Lower leg skin (tissue), 4 donors: ENCODE measurements at regions not wholly inside any gene's neighbourhood (a gene's known extent, or its start where the extent isn't known, plus 50 kb on each side); places are given as distances from the start of the nearest gene placed in this dataset.
"Not testable (repeated sequence)": the region's sequence is repeated elsewhere in the genome, so short reads cannot be mapped to it uniquely, and the experiment has no call there.

Experiments
- DNase-seq, 2 donors: peaks; one replicate each; pipeline ENCODE4 v3.0.0-alpha.2; 2019; ENCODE audit warnings: low spot score in 2 of 2
- H3K4me3 ChIP-seq: fragments of 200-600 bp; sonication (generic); 2 replicates; pipeline ENCODE4 v1.5.1; 2017; ENCODE audit warnings: mild to moderate bottlenecking, low read depth; ENCODE audit not compliant: poor library complexity, severe bottlenecking
- POLR2A ChIP-seq, 2 donors: fragments of 450-650 bp; IDR thresholded peaks; one replicate each; pipeline ENCODE4 v1.6.1; 2016 to 2017; ENCODE audit warnings: antibody characterized with exemption in 2 of 2, mild to moderate bottlenecking in 1 of 2, moderate library complexity in 1 of 2
- WGBS, 2 donors: methylation state at CpG; one replicate each; pipeline ENCODE4 v1.1.5; 2018; 5-methylcytosine and 5-hydroxymethylcytosine counted together
- intact Hi-C: fragments of 100-400 bp; cut with DNase I; formaldehyde crosslinking; loops from one replicate; pipeline ENCODE4 v1.15.0; 2023; ENCODE audit warnings: low total_unique reads
- TF ChIP-seq, protein P1 (sequence below), 3 donors: fragments of 450-650 bp; IDR thresholded peaks; one replicate each; pipeline ENCODE4 v1.5.1; 2016; ENCODE audit warnings: antibody characterized with exemption in 3 of 3, mild to moderate bottlenecking in 3 of 3, moderate library complexity in 2 of 3

DNA sequence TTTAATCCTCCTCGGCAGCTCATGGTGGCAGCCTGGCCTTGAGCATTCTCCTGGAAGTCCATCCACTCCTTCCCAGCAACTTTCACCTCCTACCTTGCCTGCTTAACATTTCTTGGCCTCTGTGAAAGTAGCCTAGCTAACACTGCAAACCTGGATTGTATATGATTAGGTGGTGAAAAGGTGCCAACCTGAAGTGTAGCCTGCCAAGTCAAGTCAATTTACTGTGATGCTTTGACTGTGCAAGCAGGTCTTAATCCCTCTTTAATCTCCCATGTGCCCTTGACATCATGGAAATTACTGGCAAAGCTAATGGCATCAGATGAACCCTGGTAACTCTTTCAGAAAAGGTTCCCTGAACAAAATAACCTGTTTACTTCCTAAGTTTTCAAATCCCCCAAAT lies 169.7 kb upstream of the NR2F2 start:
- no peak for DNase-seq
- TF ChIP-seq, protein P1, sequence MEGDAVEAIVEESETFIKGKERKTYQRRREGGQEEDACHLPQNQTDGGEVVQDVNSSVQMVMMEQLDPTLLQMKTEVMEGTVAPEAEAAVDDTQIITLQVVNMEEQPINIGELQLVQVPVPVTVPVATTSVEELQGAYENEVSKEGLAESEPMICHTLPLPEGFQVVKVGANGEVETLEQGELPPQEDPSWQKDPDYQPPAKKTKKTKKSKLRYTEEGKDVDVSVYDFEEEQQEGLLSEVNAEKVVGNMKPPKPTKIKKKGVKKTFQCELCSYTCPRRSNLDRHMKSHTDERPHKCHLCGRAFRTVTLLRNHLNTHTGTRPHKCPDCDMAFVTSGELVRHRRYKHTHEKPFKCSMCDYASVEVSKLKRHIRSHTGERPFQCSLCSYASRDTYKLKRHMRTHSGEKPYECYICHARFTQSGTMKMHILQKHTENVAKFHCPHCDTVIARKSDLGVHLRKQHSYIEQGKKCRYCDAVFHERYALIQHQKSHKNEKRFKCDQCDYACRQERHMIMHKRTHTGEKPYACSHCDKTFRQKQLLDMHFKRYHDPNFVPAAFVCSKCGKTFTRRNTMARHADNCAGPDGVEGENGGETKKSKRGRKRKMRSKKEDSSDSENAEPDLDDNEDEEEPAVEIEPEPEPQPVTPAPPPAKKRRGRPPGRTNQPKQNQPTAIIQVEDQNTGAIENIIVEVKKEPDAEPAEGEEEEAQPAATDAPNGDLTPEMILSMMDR (IDR thresholded peaks at IDR 0.05): no peak
- TF ChIP-seq POLR2A (IDR thresholded peaks at IDR 0.05): no peak
- intact Hi-C loops: no loop called here
- H3K4me3 ChIP-seq: no peak overlapping the region
- 16 to 37% methylated on average over 1 of the region's 1 CpG for WGBS, 2 donors

DNA sequence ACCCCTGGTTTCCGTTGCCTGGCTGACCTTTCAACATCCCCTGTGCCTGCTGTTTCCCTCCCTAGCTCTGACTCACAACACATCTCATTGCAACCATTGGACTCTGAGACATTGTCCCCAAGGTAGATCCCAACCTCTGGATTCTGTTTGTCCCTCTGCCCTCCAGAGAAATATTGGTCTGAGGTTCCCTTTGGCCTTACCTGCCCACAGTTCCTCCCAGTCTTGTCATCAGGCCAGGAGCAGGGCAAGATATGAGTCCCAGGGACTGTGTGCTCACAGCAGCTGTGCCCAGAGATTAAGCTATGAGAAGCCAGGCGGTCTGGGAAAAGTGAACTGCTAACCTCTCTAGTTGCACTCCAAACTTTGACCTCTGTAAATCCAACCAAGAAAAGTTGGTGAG lies 168.2 kb upstream of the NR2F2 start:
- intact Hi-C loops: no loop called here
- no peak for DNase-seq
- WGBS, 2 donors: 71 to 82% methylated on average over 2 of the region's 2 CpGs
- H3K4me3 ChIP-seq: no peak overlapping the region
- no peak for TF ChIP-seq POLR2A (IDR thresholded peaks at IDR 0.05)
- TF ChIP-seq, protein P1 (IDR thresholded peaks at IDR 0.05): no peak

DNA sequence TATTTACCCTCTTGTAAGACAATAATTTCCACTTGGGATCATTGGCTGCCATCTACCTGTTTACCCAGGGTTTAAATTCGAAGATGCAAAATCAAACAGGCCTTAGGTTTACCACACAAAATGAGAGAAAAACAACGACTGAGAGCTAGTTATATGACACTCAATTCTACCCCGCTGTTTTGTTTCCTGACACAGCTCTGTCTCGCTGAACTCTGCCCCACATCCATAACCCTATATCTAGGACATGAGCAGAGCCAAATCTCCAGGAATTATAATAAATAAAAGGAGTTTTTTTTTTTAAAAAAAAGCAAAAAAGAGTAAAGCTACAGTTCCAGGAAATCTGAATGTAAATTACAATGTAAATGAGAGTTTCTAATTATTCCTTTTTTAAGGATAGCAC lies 165.4 kb upstream of the NR2F2 start:
- intact Hi-C loops: no loop called here
- 81 to 85% methylated on average over 4 of the region's 4 CpGs for WGBS, 2 donors
- DNase-seq: no peak
- H3K4me3 ChIP-seq: no peak overlapping the region
- TF ChIP-seq, protein P1 (IDR thresholded peaks at IDR 0.05): no peak
- no peak for TF ChIP-seq POLR2A (IDR thresholded peaks at IDR 0.05)

DNA sequence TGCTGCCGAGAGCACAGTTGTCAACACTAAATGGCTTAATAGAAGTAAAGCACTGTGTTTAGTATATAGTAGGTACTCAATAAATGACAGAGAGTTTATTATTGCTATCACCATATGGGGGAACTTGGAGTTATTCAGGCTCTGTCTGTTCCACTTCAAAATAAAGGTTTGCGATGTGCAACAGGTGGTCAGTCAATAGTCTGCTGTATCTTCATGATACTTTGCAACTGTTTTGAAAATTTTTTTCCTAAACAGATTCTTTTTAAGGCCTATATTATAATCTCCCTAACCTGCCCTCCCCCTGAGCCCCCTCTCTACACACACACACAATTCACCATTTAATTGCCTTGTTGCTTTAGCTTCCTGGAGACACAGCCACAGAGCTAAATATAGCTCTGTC lies 164.7 kb upstream of the NR2F2 start:
- no peak overlapping the region for H3K4me3 ChIP-seq
- 89 to 95% methylated on average over 2 of the region's 2 CpGs for WGBS, 2 donors
- intact Hi-C loops: no loop called here
- no peak for DNase-seq
- TF ChIP-seq POLR2A (IDR thresholded peaks at IDR 0.05): no peak
- TF ChIP-seq, protein P1 (IDR thresholded peaks at IDR 0.05): no peak

DNA sequence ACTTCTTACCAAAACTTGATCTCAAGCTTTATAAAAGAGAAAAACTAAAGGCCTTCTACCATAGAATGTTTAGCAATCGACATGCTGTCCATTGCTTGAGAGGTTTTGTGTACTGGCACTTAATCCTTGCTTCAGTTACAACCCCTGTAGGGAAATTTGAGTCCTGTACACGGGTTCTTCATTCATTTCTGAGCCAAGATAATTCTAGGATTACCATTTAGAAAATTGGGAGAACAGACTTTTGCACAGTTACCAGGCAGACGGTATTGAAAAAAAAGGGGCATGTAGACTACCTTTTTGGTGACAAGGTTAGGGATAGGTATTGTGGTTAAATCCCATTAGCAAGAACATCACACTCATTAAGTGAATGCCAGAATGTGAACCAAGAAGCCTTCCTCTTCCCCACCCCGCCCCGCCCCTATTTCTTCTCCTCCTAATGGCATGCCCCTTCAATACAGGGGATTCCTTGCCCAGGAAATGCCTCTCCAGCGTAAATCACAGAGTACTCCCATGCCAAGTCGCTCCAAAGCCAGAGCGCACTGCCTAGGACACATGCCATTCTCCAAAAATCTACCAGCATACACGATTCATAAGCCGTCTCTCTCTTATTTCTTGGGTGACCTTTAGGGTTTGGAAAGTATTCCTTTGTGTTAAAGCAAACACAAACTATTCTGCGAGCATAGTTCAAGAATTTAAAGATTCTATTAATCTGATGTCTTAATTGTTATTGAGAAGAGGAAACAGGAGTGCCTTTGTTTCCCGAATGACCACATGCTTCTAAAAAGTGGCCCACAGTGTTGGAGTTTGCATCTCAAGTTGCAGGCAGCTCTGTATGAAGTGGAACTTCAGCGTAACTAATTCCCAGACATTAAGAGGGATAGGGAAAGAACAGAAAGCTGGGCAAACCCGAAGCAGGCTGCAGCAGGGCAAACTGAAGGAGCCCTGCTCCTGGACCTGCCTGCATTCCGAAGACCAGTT lies 164.0 kb upstream of the NR2F2 start:
- no peak overlapping the region for H3K4me3 ChIP-seq
- TF ChIP-seq, protein P1 (IDR thresholded peaks at IDR 0.05): no peak
- no peak for TF ChIP-seq POLR2A (IDR thresholded peaks at IDR 0.05)
- DNase-seq: no peak
- intact Hi-C loops: no loop called here
- WGBS, 2 donors: 70 to 79% methylated on average over 15 of the region's 15 CpGs

DNA sequence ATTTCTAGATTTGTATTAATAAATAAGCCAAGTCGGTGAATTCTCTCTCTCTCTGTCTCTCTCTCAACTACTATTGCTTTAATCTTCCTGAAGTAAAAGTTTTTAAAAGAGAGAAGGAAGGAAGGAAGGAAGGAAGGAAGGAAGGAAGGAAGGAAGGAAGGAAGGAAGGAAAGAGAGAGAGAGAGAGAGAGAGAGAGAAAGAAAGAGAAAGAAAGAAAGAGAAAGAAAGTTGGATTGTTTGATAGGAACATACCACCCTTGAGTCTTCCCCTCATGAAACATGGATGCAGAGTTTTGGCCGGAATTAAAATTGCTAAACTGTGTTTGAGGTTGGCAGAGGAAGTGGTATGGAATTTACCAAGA lies 159.9 kb upstream of the NR2F2 start:
- intact Hi-C loops, H3K4me3 ChIP-seq, DNase-seq: not testable (repeated sequence)
- 77 to 87% methylated on average over 2 of the region's 2 CpGs for whole genome bisulfite sequencing, 2 donors
